ENCODE measurements at regions not wholly inside any gene's neighbourhood (a gene's known extent, or its start where the extent isn't known, plus 50 kb on each side); places are given as distances from the start of the nearest gene placed in this dataset.

- no peak for DNase-seq (ENCODE audit: low read depth in 1 of 2, low spot score in 1 of 2)
- in situ Hi-C loops (cut with HindIII; ENCODE audit: low pct_unique_long_range_greater_than_20kb, low sequenced_read_pairs): no loop called here
- TF ChIP-seq JUND (IDR thresholded peaks at IDR 0.05; ENCODE audit: low read depth): no peak
Measured at GRCh38 chr5:128903550-128903949, 61.7 kb upstream of the SLC27A6 start.

GRCh38 chr5:128904805-128905567, 60.3 kb upstream of the SLC27A6 start:
- no peak for TF ChIP-seq JUND (IDR thresholded peaks at IDR 0.05; ENCODE audit: low read depth)
- in situ Hi-C loops (cut with HindIII; ENCODE audit: low pct_unique_long_range_greater_than_20kb, low sequenced_read_pairs): no loop called here
- DNase-seq (ENCODE audit: low read depth in 1 of 2, low spot score in 1 of 2): no peak

DNA sequence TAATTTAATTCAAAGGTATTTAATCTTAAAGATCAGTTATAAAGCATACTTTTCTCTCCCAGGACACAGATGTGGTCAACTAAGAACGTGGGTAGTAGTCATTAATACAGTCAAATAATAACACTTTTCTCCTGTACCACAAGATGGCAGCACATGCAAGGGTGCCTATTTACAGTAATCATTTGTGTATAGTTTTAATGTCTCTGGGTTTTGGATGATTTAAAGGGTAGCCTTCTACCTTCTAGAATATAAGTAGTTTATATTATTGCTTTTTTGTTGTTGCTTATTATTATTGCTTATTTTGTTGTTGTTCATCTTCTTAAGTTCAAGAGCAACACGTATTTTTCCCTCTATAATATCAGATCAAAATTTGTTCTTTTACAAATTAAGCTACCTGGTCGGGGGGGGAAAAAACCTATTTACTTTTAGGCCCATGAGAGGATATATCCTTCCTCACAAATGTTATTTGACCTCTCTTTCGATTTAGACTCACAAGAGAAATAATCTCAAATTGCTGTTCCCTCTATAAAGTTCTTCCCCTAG, 59.6 kb upstream of the SLC27A6 start:
- no peak for TF ChIP-seq JUND (IDR thresholded peaks at IDR 0.05; ENCODE audit: low read depth)
- in situ Hi-C loops (cut with HindIII; ENCODE audit: low pct_unique_long_range_greater_than_20kb, low sequenced_read_pairs): no loop called here
- peak; percentile 23 to 77 for DNase-seq (ENCODE audit: low read depth in 1 of 2, low spot score in 1 of 2)

GRCh38 chr5:128913551-128913950, 51.7 kb upstream of the SLC27A6 start:
- in situ Hi-C loops (cut with HindIII; ENCODE audit: low pct_unique_long_range_greater_than_20kb, low sequenced_read_pairs): no loop called here
- no peak for DNase-seq (ENCODE audit: low read depth in 1 of 2, low spot score in 1 of 2)

More at GRCh38 chr5:128913551-128913950, 51.7 kb upstream of the SLC27A6 start:
- TF ChIP-seq JUND (IDR thresholded peaks at IDR 0.05; ENCODE audit: low read depth): no peak
